HL-60 (cell line): ENCODE measurements at regions not wholly inside any gene's neighbourhood (a gene's known extent, or its start where the extent isn't known, plus 50 kb on each side); places are given as distances from the start of the nearest gene placed in this dataset.

ENCODE experiments used
- POLR2AphosphoS5 ChIP-seq: IDR thresholded peaks from 2 replicates; pipeline ENCODE4 v1.6.1; 2012; ENCODE audit warnings: low read depth
- TF ChIP-seq, protein P1 (sequence below): IDR thresholded peaks from one replicate; pipeline ENCODE4 v1.5.1; 2011; ENCODE audit warnings: low read length, control low read depth, inconsistent platforms; ENCODE audit not compliant: insufficient read depth

DNA sequence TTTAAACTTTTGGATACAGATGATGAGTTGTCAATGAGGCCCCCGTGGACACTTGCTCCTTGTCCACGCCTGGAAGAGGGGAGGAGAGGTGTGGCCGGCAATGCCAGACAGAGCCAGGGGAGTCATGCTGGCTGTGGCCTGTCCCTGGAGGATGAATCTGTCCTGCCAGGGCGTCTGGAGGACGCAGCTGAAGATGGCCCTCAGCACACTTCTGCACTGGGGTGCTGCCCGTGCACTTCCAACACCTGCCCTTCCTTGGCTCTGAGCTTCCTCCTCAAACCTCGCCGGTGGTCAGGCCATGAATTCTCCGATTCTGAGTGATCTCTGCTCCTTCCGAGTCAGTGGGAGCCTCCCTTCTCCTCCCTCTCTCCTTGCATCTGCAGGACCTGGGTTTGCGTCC, 56.4 kb downstream of the KCNF1 start:
- TF ChIP-seq, protein P1, sequence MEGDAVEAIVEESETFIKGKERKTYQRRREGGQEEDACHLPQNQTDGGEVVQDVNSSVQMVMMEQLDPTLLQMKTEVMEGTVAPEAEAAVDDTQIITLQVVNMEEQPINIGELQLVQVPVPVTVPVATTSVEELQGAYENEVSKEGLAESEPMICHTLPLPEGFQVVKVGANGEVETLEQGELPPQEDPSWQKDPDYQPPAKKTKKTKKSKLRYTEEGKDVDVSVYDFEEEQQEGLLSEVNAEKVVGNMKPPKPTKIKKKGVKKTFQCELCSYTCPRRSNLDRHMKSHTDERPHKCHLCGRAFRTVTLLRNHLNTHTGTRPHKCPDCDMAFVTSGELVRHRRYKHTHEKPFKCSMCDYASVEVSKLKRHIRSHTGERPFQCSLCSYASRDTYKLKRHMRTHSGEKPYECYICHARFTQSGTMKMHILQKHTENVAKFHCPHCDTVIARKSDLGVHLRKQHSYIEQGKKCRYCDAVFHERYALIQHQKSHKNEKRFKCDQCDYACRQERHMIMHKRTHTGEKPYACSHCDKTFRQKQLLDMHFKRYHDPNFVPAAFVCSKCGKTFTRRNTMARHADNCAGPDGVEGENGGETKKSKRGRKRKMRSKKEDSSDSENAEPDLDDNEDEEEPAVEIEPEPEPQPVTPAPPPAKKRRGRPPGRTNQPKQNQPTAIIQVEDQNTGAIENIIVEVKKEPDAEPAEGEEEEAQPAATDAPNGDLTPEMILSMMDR, result no peak
- no peak for TF ChIP-seq POLR2AphosphoS5
